LHCN-M2 (cell line): ENCODE measurements at regions not wholly inside any gene's neighbourhood (a gene's known extent, or its start where the extent isn't known, plus 50 kb on each side); places are given as distances from the start of the nearest gene placed in this dataset.
"Not testable (repeated sequence)": the region's sequence is repeated elsewhere in the genome, so short reads cannot be mapped to it uniquely, and the experiment has no call there.

Experiments used
- DNase-seq: peaks from one replicate; pipeline ENCODE4 v3.0.0-alpha.2; 2012; ENCODE audit warnings: low read depth

GRCh38 chr7:51630933-51631332 lies 314.3 kb upstream of the COBL start:
- DNase-seq, result no peak

- no peak for DNase-seq
Observed at GRCh38 chr7:51629206-51629605, 312.6 kb upstream of the COBL start.

GRCh38 chr7:51621956-51622355 lies 305.3 kb upstream of the COBL start:
- DNase-seq, result no peak

- DNase-seq, result no peak
Observed at GRCh38 chr7:51620706-51621105, 304.1 kb upstream of the COBL start.

GRCh38 chr7:51619880-51620279 lies 303.3 kb upstream of the COBL start:
- DNase-seq, result no peak

- no peak for DNase-seq
Observed at GRCh38 chr7:51617686-51618085, 301.1 kb upstream of the COBL start.

- DNase-seq, result no peak
Observed at GRCh38 chr7:51613911-51614357, 297.3 kb upstream of the COBL start.

- no peak for DNase-seq
Observed at GRCh38 chr7:51611937-51612336, 295.3 kb upstream of the COBL start.

- no peak for DNase-seq
Observed at GRCh38 chr7:51607447-51607846, 290.8 kb upstream of the COBL start.

GRCh38 chr7:51606601-51607154 lies 290.1 kb upstream of the COBL start:
- DNase-seq, result no peak

GRCh38 chr7:51602376-51602775 lies 285.8 kb upstream of the COBL start:
- DNase-seq, result no peak

GRCh38 chr7:51601461-51601860 lies 284.9 kb upstream of the COBL start:
- no peak for DNase-seq

GRCh38 chr7:51599935-51600334 lies 283.3 kb upstream of the COBL start:
- DNase-seq, result not testable (repeated sequence)

- DNase-seq, result no peak
Observed at GRCh38 chr7:51593628-51594027, 277.0 kb upstream of the COBL start.

GRCh38 chr7:51592842-51593599 lies 276.4 kb upstream of the COBL start:
- no peak for DNase-seq

- no peak for DNase-seq
Observed at GRCh38 chr7:51591223-51591622, 274.6 kb upstream of the COBL start.

GRCh38 chr7:51590746-51591145 lies 274.1 kb upstream of the COBL start:
- DNase-seq, result no peak

- no peak for DNase-seq
Observed at GRCh38 chr7:51589111-51589510, 272.5 kb upstream of the COBL start.

- DNase-seq, result no peak
Observed at GRCh38 chr7:51587604-51588003, 271.0 kb upstream of the COBL start.

GRCh38 chr7:51577390-51577789 lies 260.8 kb upstream of the COBL start:
- no peak for DNase-seq

GRCh38 chr7:51569581-51569980 lies 253.0 kb upstream of the COBL start:
- no peak for DNase-seq

GRCh38 chr7:51569176-51569575 lies 252.6 kb upstream of the COBL start:
- no peak for DNase-seq

GRCh38 chr7:51551070-51551469 lies 234.5 kb upstream of the COBL start:
- DNase-seq, result no peak

- DNase-seq, result no peak
Observed at GRCh38 chr7:51545131-51545530, 228.5 kb upstream of the COBL start.
